H1 (cell line): ENCODE measurements at regions not wholly inside any gene's neighbourhood (a gene's known extent, or its start where the extent isn't known, plus 50 kb on each side); places are given as distances from the start of the nearest gene placed in this dataset.

Experiments
- CTCF ChIA-PET: fragments of 300-600 bp; sonication (Branson Sonifier 250); formaldehyde crosslinking; loops from one replicate; lab custom pipeline; 2021; ENCODE audit not compliant: partially characterized antibody; lab: Charles Lee
- POLR2A ChIA-PET: fragments of 300-600 bp; sonication (Branson Sonifier 250); formaldehyde crosslinking; loops from one replicate; lab custom pipeline; 2021; ENCODE audit warnings: inconsistent platforms; ENCODE audit not compliant: partially characterized antibody; lab: Charles Lee
- DNase-seq, 2 experiments: peaks; one replicate each; pipeline versions ENCODE4 v3.0.0 to v3.0.0-alpha.2; 2010 to 2022; ENCODE audit warnings: low spot score in 2 of 2, low read depth in 1 of 2, mixed read lengths in 1 of 2
- FAIRE-seq: peaks from 2 replicates; lab custom pipeline; 2011; peaks lifted over from hg19 to GRCh38; lab: Jason Lieb, UNC
- H2AFZ ChIP-seq: 2 replicates; pipeline ENCODE4 v1.8.1; 2012; ENCODE audit warnings: low read length, inconsistent platforms
- H2AK5ac ChIP-seq: 2 replicates; pipeline ENCODE4 v1.6.1; 2013; ENCODE audit warnings: low read depth, low read length
- H2BK120ac ChIP-seq: replicated peaks from 2 replicates; pipeline ENCODE3; 2013; ENCODE audit warnings: low read depth, low read length, inconsistent platforms
- H2BK12ac ChIP-seq: 2 replicates; pipeline ENCODE4 v1.6.1; 2013; ENCODE audit warnings: low read depth, low read length
- H2BK15ac ChIP-seq: 2 replicates; pipeline ENCODE4 v1.6.1; 2013; ENCODE audit warnings: low read length
- H2BK20ac ChIP-seq: 2 replicates; pipeline ENCODE4 v1.6.1; 2013; ENCODE audit warnings: low read length
- H2BK5ac ChIP-seq: 2 replicates; pipeline ENCODE4 v1.6.1; 2013; ENCODE audit warnings: low read depth, low read length
- H3K14ac ChIP-seq: 2 replicates; pipeline ENCODE4 v1.6.1; 2013; ENCODE audit warnings: inconsistent platforms; ENCODE audit not compliant: insufficient read length
- H3K18ac ChIP-seq: 2 replicates; pipeline ENCODE4 v1.6.1; 2013; ENCODE audit warnings: low read length; ENCODE audit errors: extremely low read depth
- H3K23ac ChIP-seq: 2 replicates; pipeline ENCODE4 v1.6.1; 2013; ENCODE audit warnings: inconsistent platforms; ENCODE audit not compliant: insufficient read length
- H3K23me2 ChIP-seq: 2 replicates; pipeline ENCODE4 v1.6.1; 2013; ENCODE audit warnings: low read depth, low read length
- H3K27ac ChIP-seq: 2 replicates; pipeline ENCODE4 v1.6.1; 2011; ENCODE audit warnings: low read depth, low read length, inconsistent platforms
- H3K27me3 ChIP-seq, 4 experiments: replicated peaks in 1 of 4; 1 replicate in 1 of 4; 2 replicates in 3 of 4; pipeline versions ENCODE4 v1.6.1 to v1.8.1; 2011 to 2013; ENCODE audit warnings: low read length in 3 of 4, mild to moderate bottlenecking in 3 of 4, inconsistent platforms in 2 of 4, mixed read lengths in 2 of 4, moderate library complexity in 1 of 4; ENCODE audit not compliant: control insufficient read depth in 3 of 4, insufficient read depth in 3 of 4; ENCODE audit errors: extremely low read depth in 1 of 4
- H3K36me3 ChIP-seq, 4 experiments: 2 replicates each; pipeline versions ENCODE4 v1.6.1 to v1.8.1; 2011 to 2013; ENCODE audit warnings: mild to moderate bottlenecking in 4 of 4, low read length in 3 of 4, moderate library complexity in 2 of 4, control low read depth in 1 of 4, inconsistent platforms in 1 of 4; ENCODE audit not compliant: insufficient read depth in 4 of 4, control insufficient read depth in 2 of 4
- H3K4ac ChIP-seq: replicated peaks from 2 replicates; pipeline ENCODE3; 2013; ENCODE audit warnings: low read length, low read depth, mixed read lengths, inconsistent platforms; ENCODE audit not compliant: insufficient read length
- H3K4me1 ChIP-seq, 4 experiments: replicated peaks in 1 of 4; 1 replicate in 1 of 4; 2 replicates in 3 of 4; pipeline versions ENCODE4 v1.6.1 to v1.8.1; 2011 to 2013; ENCODE audit warnings: low read length in 3 of 4, inconsistent platforms in 2 of 4, mixed read lengths in 1 of 4; ENCODE audit not compliant: insufficient read depth in 4 of 4, control insufficient read depth in 3 of 4
- H3K4me2 ChIP-seq, 2 experiments: 2 replicates each; pipeline versions ENCODE4 v1.6.1 to v1.8.1; 2011 to 2013; ENCODE audit warnings: low read depth in 2 of 2, low read length in 2 of 2, control low read depth in 1 of 2, inconsistent platforms in 1 of 2, mild to moderate bottlenecking in 1 of 2; ENCODE audit not compliant: insufficient read depth in 1 of 2
- H3K4me3 ChIP-seq, 4 experiments: fragments of 200-600, 300-600 bp in 1 of 4; sonication (generic), shearing (Covaris generic), sonication (Bioruptor Twin) in 1 of 4; 2 replicates each; pipeline versions ENCODE4 v1.5.1 to v1.8.1; 2011 to 2016; ENCODE audit warnings: low read length in 4 of 4, low read depth in 3 of 4, control low read depth in 2 of 4, inconsistent platforms in 2 of 4, mild to moderate bottlenecking in 2 of 4, mixed read lengths in 1 of 4, moderate library complexity in 1 of 4; ENCODE audit not compliant: insufficient read depth in 2 of 4; ENCODE audit errors: extremely low read depth in 1 of 4
- H3K56ac ChIP-seq: replicated peaks from 2 replicates; pipeline ENCODE3; 2013; ENCODE audit warnings: low read depth, mild to moderate bottlenecking, mixed read lengths, low read length, inconsistent platforms; ENCODE audit not compliant: insufficient read length
- H3K79me1 ChIP-seq: 2 replicates; pipeline ENCODE4 v1.6.1; 2013; ENCODE audit warnings: low read depth, low read length, control low read depth
- H3K79me2 ChIP-seq, 2 experiments: 2 replicates each; pipeline versions ENCODE4 v1.6.1 to v1.8.1; 2012 to 2013; ENCODE audit warnings: low read length in 2 of 2, mild to moderate bottlenecking in 2 of 2, inconsistent platforms in 1 of 2; ENCODE audit not compliant: insufficient read depth in 2 of 2, control insufficient read depth in 1 of 2
- H3K9ac ChIP-seq, 4 experiments: replicated peaks in 1 of 4; 1 replicate in 1 of 4; 2 replicates in 3 of 4; pipeline versions ENCODE4 v1.6.1 to v1.8.1; 2011 to 2013; ENCODE audit warnings: low read depth in 3 of 4, low read length in 3 of 4, control low read depth in 2 of 4, mild to moderate bottlenecking in 2 of 4, moderate library complexity in 2 of 4, inconsistent platforms in 1 of 4; ENCODE audit errors: extremely low read depth in 1 of 4
- H3K9me3 ChIP-seq, 2 experiments: 2 replicates each; pipeline versions ENCODE4 v1.6.1 to v1.8.1; 2012 to 2013; ENCODE audit warnings: mild to moderate bottlenecking in 2 of 2, moderate library complexity in 2 of 2, control low read depth in 1 of 2, inconsistent platforms in 1 of 2, low read depth in 1 of 2, low read length in 1 of 2, mixed read lengths in 1 of 2; ENCODE audit not compliant: insufficient read depth in 2 of 2
- H4K20me1 ChIP-seq, 2 experiments: replicated peaks in 1 of 2; 2 replicates each; pipeline versions ENCODE3 to v1.8.1; 2011 to 2013; ENCODE audit warnings: inconsistent platforms in 2 of 2, low read length in 2 of 2, mild to moderate bottlenecking in 1 of 2; ENCODE audit not compliant: insufficient read depth in 2 of 2, control insufficient read depth in 1 of 2
- H4K5ac ChIP-seq: 2 replicates; pipeline ENCODE4 v1.6.1; 2013; ENCODE audit warnings: low read length, low read depth, mixed read lengths, inconsistent platforms; ENCODE audit not compliant: insufficient read length
- H4K8ac ChIP-seq: 2 replicates; pipeline ENCODE4 v1.8.0; 2013; ENCODE audit warnings: mild to moderate bottlenecking, moderate library complexity, low read length, inconsistent platforms; ENCODE audit not compliant: insufficient read depth; ENCODE audit errors: extremely low read depth
- H4K91ac ChIP-seq: replicated peaks from 2 replicates; pipeline ENCODE3; 2013; ENCODE audit warnings: low read length, mixed read lengths, inconsistent platforms; ENCODE audit not compliant: insufficient read length
- ASH2L ChIP-seq: fragments of 200-600, 300-600 bp; sonication (generic); IDR thresholded peaks from one replicate; pipeline ENCODE4 v1.7.1; 2017; ENCODE audit warnings: low read length
- ATF2 ChIP-seq: IDR thresholded peaks from 2 replicates; pipeline ENCODE4 v1.6.1; 2012; ENCODE audit warnings: low read length, inconsistent platforms
- BACH1 ChIP-seq: IDR thresholded peaks from 2 replicates; pipeline ENCODE4 v1.6.1; 2012; ENCODE audit warnings: low read length, improper control_type of control experiment
- CTCF ChIP-seq, 3 experiments: IDR thresholded peaks; 1 replicate in 2 of 3; 2 replicates in 1 of 3; pipeline versions ENCODE4 v1.5.1 to v1.6.1; 2011; ENCODE audit warnings: low read length in 3 of 3, mild to moderate bottlenecking in 3 of 3, inconsistent platforms in 2 of 3, low read depth in 1 of 3, moderate library complexity in 1 of 3; ENCODE audit not compliant: insufficient read depth in 1 of 3; ENCODE audit errors: control extremely low read depth in 1 of 3
- HDAC6 ChIP-seq: IDR thresholded peaks from one replicate; pipeline ENCODE4 v1.7.1; 2012; ENCODE audit warnings: low read depth, mild to moderate bottlenecking, inconsistent platforms, low read length, moderate library complexity
- KDM1A ChIP-seq: fragments of 200-600, 300-600 bp; sonication (generic); IDR thresholded peaks from 2 replicates; pipeline ENCODE4 v1.7.1; 2016; ENCODE audit warnings: mild to moderate bottlenecking, low read length, borderline replicate concordance
- RBBP5 ChIP-seq: IDR thresholded peaks from 2 replicates; pipeline ENCODE4 v1.7.1; 2012; ENCODE audit warnings: low read depth, mild to moderate bottlenecking, inconsistent platforms, low read length, moderate library complexity, borderline replicate concordance
- RXRA ChIP-seq: IDR thresholded peaks from 2 replicates; pipeline ENCODE4 v1.6.1; 2011; ENCODE audit warnings: low read depth, mild to moderate bottlenecking, low read length, moderate library complexity; ENCODE audit not compliant: insufficient read depth
- SUZ12 ChIP-seq: fragments of 200-600 bp; sonication (generic); IDR thresholded peaks from 2 replicates; pipeline ENCODE4 v1.6.1; 2012; ENCODE audit warnings: mild to moderate bottlenecking, inconsistent platforms, low read length, moderate library complexity, mixed read lengths
- ZNF274 ChIP-seq: IDR thresholded peaks from 2 replicates; pipeline ENCODE4 v1.7.0; 2012; ENCODE audit warnings: low read length, borderline replicate concordance; ENCODE audit errors: extremely low read depth
- whole genome bisulfite sequencing, 2 experiments: shearing (Covaris generic) in 1 of 2; methylation state at CpG; one replicate each; pipeline versions ENCODE4 v1.1.6 to v1.1.7; 2013 to 2015; ENCODE audit warnings: low lambda C conversion rate in 2 of 2, mixed read lengths in 2 of 2, inconsistent platforms in 1 of 2, low coverage in 1 of 2, missing lambda C conversion rate in 1 of 2; ENCODE audit not compliant: insufficient replicate concordance in 2 of 2, insufficient coverage in 1 of 2, insufficient read length in 1 of 2; ENCODE audit errors: extremely low coverage in 1 of 2, missing lambda C conversion rate in 1 of 2; 5-methylcytosine and 5-hydroxymethylcytosine counted together

GRCh38 chr21:26282058-26282457, 111.5 kb upstream of the APP start:
- Histone ChIP-seq H2BK12ac (no peak overlapping the region), H3K18ac (peak overlapping the region; percentile 36; the same call in 1 of the 2 replicates), H2BK120ac (no peak overlapping the region), H2BK15ac (no peak overlapping the region), H3K14ac (no peak overlapping the region), H3K4me2 (peak overlapping the region; percentile 21 to 28; a peak in 2 of 4 replicates), H2BK20ac (no peak overlapping the region), H2BK5ac (no peak overlapping the region), H3K36me3 (no peaks in the 10 kb centered on the region), H4K91ac (no peak overlapping the region), H3K79me2 (no peaks in the 10 kb centered on the region), H3K23ac (no peak overlapping the region), H4K5ac (no peak overlapping the region), H3K27ac (no peak overlapping the region), H3K4ac (no peak overlapping the region), H3K27me3 (0 out of 7 replicates have a peak, but pooled peaks cover 0 to 2% (median 0%) of the 10 kb centered on the region in 4 experiments), H3K23me2 (no peaks in the 10 kb centered on the region), H2AFZ (no peak overlapping the region), H3K9ac (no peak overlapping the region), H3K4me1 (peaks cover 4 to 14% (median 9%) of the 10 kb centered on the region in 4 experiments; a peak in 5 of 7 replicates), H3K9me3 (no peaks in the 10 kb centered on the region), H3K79me1 (no peaks in the 10 kb centered on the region), H4K8ac (no peak overlapping the region), H3K56ac (no peak overlapping the region), H2AK5ac (no peak overlapping the region), H3K4me3 (no peak overlapping the region), H4K20me1 (no peaks in the 10 kb centered on the region)
- FAIRE-seq (no peak), DNase-seq (no peak)
- ChIA-PET POLR2A (no interaction called here), CTCF (no interaction called here)
- 44% methylated on average over 4 of the region's 4 CpGs; no CpG with 5 or more reads in 1 of the 2 experiments for WGBS, 2 experiments
- TF ChIP-seq ZNF274 (no peak), CTCF (IDR thresholded peaks at IDR 0.05; ENCODE audit: control extremely low read depth in 1 of 3, insufficient read depth in 1 of 3, low read depth in 1 of 3, low read length in 3 of 3) (no peak), SUZ12 (no peak), ASH2L (no peak), KDM1A (no peak), ATF2 (no peak), BACH1 (no peak), RBBP5 (no peak), RXRA (no peak), HDAC6 (no peak)
